ENCODE measurements at regions not wholly inside any gene's neighbourhood (a gene's known extent, or its start where the extent isn't known, plus 50 kb on each side); places are given as distances from the start of the nearest gene placed in this dataset.

GRCh38 chr18:60862988-60863387, 470.2 kb upstream of the CDH20 start (continued):
- no peak for TF ChIP-seq TCFL5 (CRISPR knock-in tag; conservative IDR thresholded peaks at IDR 0.05)
- no peak for TF ChIP-seq HDAC1 (IDR thresholded peaks at IDR 0.05)
- no peak for TF ChIP-seq POLR2A (conservative IDR thresholded peaks at IDR 0.05)
- TF ChIP-seq NFIC (IDR thresholded peaks at IDR 0.05): no peak
- no peak for TF ChIP-seq TEAD4 (IDR thresholded peaks at IDR 0.05; ENCODE audit: low read length)
- TF ChIP-seq TEAD4 (CRISPR knock-in tag; IDR thresholded peaks at IDR 0.05; ENCODE audit: borderline replicate concordance): no peak
- TF ChIP-seq ZBTB9 (CRISPR knock-in tag; IDR thresholded peaks at IDR 0.05): no peak
- no peak for TF ChIP-seq MTA2 (IDR thresholded peaks at IDR 0.05; ENCODE audit: low read depth)
- no peak for TF ChIP-seq NFIX (CRISPR knock-in tag; IDR thresholded peaks at IDR 0.05; ENCODE audit: low read depth)
- no peak for TF ChIP-seq TRIM28 (IDR thresholded peaks at IDR 0.05)

- 0% methylated on average over 1 of the region's 2 CpGs for WGBS (ENCODE audit: insufficient coverage, low coverage, missing lambda C conversion rate)
- POLR2A ChIA-PET: no interaction called here
- H3K79me2 ChIP-seq (ENCODE audit: control insufficient read depth, insufficient read depth, low read length): no peaks in the 10 kb centered on the region
- no peaks in the 10 kb centered on the region; the same call in 1 of the 2 replicates for H3K9me3 ChIP-seq (replicated peaks; ENCODE audit: control insufficient read depth, insufficient read depth, low read depth, low read length)
- in situ Hi-C loops (cut with MboI): no loop called here
- no peak overlapping the region for H3K9ac ChIP-seq (ENCODE audit: insufficient read depth in 1 of 2, low read depth in 2 of 2, low read length in 2 of 2)
- no peak overlapping the region for H3K4me3 ChIP-seq
- no peaks in the 10 kb centered on the region for H3K27me3 ChIP-seq (ENCODE audit: control insufficient read depth in 2 of 2, insufficient read depth in 2 of 2, low read length in 2 of 2)
- no peaks in the 10 kb centered on the region for H3K4me1 ChIP-seq (replicated peaks in 1 of 2; ENCODE audit: control insufficient read depth in 2 of 2, insufficient read depth in 2 of 2, low read length in 2 of 2)
- H4K20me1 ChIP-seq (replicated peaks; ENCODE audit: control insufficient read depth, insufficient read depth, low read length): no peaks in the 10 kb centered on the region
- BruUV-seq (replicated peaks): no TSS peak
- CTCF ChIA-PET (ENCODE audit: low intra/inter-chr PET ratio): no interaction called here
- ATAC-seq: no peak
- no peak overlapping the region for H3K27ac ChIP-seq (ENCODE audit: extremely low read depth, low read depth, low read length)
- H3K36me3 ChIP-seq (ENCODE audit: control insufficient read depth, insufficient read depth, low read length): no peaks in the 10 kb centered on the region
- no peaks in the 10 kb centered on the region for H3K9me1 ChIP-seq (ENCODE audit: control insufficient read depth, insufficient read depth, low read length)
- no peak for FAIRE-seq
- no peak overlapping the region for H3K4me2 ChIP-seq (ENCODE audit: insufficient read depth, low read length)
- TF ChIP-seq ZNF24 (IDR thresholded peaks at IDR 0.05) (no peak), MBD1 (CRISPR knock-in tag; IDR thresholded peaks at IDR 0.05) (no peak), ZNF79 (CRISPR knock-in tag; IDR thresholded peaks at IDR 0.05; ENCODE audit: low read depth) (no peak), NR2F6 (CRISPR knock-in tag; IDR thresholded peaks at IDR 0.05) (no peak), NKRF (IDR thresholded peaks at IDR 0.05; ENCODE audit: borderline replicate concordance) (no peak)
- no peak overlapping the region for H2AFZ ChIP-seq (ENCODE audit: low read depth, low read length)
- intact Hi-C loops (cut with micrococcal nuclease): no loop called here
- DNase-seq (ENCODE audit: extremely low read depth in 1 of 4, low spot score in 3 of 4): no peak
Observed at GRCh38 chr18:60865801-60866200, 467.4 kb upstream of the CDH20 start.
